Stimulated activated CD4-positive, alpha-beta T cell treated with anti-CD3 and anti-CD28 coated beads, Interleukin-2, amount 100 ng/mL, for 4 hours (primary cell): ENCODE measurements at regions not wholly inside any gene's neighbourhood (a gene's known extent, or its start where the extent isn't known, plus 50 kb on each side); places are given as distances from the start of the nearest gene placed in this dataset.

Experiments used
- DNase-seq: peaks from one replicate; pipeline ENCODE4 v3.0.0-alpha.2; 2020; ENCODE audit warnings: low read depth

DNA sequence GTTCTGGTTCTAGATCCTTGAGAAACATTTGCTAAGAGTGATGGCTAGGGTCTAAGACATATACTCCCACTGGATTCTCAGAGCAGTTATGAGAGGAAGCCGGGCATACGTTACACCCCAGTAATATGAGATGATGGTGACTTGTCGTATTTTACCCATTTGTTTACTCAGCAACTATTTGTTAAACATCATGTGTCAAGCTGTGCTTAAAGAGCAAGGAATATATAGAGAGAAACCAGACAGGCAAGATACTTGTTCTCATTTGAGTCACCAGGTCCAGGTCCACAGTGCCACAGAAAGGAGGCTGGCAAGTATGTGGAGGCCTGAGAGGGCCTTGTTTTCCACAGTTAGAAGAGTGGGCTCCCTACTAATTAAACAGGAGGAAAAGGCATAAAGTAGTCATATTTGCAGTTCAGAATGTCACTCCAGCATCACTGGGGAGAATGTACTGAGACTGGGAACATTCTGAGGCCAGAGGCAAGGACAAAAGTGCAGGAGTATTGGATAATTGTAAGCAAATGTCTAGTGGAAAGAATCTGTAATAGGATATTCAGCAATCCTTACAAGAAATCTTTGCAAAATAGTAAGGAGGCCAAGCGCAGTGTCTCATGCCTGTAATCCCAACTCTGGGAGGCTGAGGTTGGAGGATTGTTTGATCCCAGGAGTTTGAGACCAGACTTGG lies 142.2 kb downstream of the IRS2 start:
- DNase-seq: no peak

DNA sequence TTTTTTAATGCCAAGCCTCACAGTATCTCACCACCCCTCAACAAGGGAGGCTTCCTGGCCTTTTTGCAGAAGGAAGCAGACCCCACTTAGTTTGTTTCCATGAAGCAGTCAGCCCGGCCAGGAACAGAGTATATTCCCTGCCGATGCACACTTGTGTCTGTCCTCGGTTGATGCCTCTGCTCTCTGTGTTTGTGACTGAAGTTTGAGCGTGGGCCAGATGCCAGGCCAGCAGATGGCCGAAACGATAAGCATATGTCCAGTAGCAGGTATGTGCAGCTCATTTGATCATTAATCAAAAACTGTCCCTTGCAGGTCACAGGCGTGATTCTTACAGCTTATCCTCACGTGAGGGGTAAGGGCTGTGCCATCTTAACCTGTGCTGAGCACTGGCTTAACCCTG lies 144.0 kb downstream of the IRS2 start:
- DNase-seq: no peak

DNA sequence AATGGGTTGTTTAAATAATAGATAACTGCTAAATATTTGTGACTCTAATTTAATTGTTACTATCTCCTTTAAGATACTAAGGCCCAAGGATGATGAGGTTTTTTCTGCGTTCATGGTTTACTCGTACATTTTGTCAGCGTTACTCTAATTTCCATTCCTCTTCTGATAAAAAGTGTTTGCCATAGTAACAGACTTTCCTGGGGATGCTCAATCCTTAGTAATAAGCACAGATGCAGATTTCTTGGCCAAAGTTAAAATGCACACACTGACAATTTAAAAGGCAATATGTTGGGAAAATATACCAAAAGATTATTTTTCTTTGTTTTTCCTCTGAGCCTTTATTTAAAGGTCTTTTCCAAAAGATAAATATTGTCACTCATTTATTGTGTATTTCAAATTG lies 149.6 kb downstream of the IRS2 start:
- DNase-seq: no peak

DNA sequence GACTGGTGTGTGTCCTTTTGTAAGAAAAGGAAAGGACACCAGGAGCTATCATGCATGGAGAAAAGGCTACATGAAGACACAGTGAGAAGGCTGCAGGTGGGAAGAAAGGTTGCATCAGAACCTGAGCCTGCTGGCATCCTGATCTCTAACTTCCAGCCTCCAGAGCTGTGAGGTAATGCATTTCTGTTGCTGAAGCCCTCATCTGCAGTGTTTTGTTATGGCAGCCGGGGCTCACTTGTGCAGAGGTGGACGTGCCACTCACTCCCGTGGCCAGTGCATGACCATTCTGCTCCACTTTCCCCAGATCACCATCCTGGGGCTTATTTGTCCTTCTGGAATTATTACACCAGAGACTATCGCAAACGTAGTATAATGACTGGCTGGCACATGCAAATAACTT lies 155.3 kb downstream of the IRS2 start:
- no peak for DNase-seq

DNA sequence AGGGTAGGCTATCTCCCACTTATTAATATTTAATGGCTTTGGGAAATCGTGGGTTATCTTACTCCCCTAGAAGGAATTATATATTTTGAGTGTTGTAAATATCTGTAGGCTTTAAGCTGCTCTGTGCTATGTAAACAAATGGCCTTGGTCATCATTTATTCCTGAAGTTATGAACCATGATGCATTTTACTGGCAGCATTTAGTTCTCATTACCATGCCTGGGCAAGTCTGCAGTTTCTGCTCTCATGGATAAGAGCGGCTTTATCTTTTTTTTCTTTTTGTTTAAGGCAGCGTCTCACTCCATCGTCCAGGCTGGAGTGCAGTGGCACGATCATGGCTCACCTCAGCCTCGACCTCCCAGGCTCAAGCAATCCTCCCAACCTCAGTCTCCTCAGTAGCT lies 156.1 kb downstream of the IRS2 start:
- DNase-seq: no peak

DNA sequence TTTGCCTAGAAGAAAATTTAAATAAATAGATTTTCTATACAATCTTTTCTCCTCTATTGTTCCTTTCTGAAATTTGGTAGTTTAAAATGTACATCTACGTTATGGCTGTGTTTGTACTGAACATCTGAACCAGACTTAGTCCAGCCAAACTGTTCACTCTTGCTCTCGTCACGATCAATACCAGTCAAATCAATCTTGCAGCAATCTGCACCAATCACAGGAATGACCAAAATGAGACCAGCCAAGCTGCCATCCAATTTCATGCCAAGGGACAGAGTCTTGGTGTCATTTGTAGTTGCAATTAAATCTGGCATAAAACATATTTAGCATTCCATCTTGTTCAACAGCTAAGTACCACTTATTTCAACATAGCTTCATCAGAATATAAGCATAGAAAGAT lies 156.6 kb downstream of the IRS2 start:
- DNase-seq: no peak

DNA sequence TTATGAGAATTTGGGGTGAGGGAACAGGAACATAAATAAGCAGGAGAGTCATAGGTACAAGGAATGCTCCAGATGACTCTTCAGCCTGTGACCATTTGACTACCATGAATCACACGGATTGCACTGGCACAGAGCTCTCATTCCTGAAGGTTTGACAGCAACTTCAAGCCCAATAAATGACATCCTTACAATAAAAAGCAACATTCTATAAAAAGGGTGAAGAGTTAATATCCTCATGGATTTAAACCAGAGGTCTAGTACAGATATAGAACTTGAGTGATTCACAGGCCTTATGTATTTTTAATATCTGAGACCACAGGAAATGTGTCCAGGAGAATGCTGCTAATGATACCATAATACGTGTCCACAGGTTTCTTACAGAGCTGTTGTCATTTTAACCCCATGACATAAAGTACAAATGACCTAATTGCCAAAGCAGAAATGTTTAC lies 158.1 kb downstream of the IRS2 start:
- DNase-seq: no peak

DNA sequence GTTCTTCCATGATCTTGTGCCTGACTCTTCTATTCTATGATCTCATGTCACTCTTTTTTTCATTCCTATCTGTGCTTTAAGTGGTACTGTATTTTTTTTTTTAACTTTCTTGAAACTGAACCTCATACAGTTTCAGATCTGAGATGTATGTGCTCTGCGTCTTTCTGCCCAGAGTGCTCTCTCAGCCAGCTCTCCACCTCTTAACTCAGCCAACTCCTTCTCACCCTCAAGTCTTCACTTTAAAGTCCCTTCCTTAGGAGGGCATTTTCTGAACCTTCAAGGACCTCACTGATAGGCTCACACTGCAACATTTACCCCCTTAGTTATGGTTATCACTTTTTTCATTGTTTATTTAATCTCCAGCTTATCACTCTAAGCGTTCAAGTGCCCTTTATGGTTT lies 158.7 kb downstream of the IRS2 start:
- no peak for DNase-seq

DNA sequence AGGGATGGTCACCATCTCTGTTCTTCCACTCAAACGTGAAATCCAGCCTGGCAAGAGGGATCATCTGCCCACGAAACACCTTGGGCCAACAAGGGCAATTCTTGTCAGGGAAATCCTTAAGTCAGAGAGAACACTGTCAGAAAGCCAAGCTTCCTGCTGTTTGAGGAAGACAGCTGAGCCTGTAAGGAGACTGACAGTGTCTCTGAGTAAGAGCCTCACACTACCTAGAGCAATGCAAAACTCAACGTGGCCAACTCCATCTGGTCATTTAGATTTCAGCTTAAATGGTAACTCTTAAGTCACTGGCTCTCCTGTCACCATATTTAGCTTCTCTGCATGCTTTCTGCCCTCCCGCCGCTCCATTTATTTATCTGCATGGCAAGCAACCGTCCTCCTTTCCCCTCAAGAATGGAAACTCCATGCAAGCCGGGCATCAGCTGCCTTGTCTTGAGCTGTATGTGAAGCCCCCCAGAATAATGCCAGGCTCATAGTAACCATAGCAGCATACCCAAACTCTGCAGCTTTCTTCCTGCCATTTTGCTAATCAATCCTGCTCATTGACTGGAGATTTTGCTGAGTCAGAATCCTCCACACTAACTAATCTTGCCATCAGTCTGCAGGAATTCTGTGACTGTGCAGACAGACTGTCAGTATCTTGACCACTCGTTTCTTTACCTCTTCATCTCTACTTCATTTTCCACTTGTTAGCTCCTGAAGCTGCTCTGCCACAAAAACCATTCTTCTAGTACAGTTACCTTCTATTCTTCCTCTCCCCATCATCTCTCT lies 159.8 kb downstream of the IRS2 start:
- no peak for DNase-seq

DNA sequence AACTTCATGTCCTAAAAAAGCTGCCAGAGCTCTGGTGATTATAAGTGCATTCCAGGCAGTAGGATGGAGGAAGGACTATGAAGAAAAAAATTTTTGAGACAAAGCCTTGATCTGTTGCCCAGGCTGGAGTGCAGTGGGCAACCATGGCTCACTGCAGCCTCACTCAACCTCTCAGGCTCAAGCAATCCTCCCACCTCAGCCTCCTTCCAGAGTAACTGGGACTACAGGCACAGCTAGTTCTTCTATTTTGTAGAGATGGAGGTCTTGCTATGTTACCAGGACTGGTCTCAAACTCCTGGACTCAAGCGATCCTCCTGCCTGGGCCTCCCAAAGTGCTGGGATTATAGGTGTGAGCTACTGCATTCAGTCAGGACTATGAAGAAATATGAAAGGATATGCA lies 161.2 kb downstream of the IRS2 start:
- DNase-seq: no peak

DNA sequence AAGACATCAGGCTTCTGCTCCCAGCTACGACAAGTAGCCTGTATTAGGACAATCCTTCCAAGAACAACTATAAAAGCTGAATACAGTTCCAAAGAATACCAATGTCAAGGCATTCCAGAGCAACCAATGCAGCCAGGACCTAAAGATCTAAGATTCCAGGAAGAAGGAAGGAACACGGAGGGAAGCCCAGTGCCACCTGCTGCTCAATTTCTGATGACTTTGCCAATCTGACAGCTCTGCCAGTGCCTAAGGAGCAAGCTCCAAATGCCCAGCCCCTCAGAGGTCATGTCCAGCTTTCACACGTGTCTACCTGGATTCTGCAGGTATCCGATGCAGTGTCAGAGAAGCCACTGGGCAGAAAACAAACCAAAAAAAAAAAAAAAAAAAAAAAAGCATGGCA lies 164.4 kb downstream of the IRS2 start:
- no peak for DNase-seq

DNA sequence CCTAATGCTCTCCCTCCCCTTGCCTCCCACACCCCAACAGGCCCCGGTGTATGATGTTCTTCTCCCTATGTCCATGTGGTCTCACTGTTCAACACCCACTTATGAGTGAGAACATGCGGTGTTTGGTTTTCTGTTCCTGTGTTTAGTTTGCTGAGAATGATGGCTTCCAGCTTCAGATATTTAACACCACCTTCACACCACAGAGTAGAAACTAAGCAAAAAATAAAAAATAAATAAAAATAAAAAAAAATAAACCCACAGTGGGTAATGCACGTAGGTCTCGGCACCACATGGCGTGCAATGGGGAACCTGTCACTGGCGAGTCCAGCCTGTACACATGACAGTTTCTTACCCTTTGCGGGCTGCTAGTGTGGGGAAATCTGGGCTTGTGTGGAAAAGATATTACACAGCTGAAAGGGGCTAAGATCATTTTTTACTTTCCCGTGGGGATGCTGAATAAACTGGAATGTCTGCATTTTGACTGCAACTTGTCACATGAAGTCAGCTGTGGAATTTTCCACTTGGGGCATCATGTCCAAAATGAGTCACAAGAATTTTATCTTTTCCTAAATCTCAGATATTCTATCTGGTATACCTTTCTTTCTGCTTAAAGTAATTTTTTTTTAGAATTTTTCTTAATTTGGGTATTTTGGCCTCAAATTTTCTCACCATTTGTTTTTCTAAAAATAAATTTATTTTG lies 170.5 kb downstream of the IRS2 start:
- no peak for DNase-seq

DNA sequence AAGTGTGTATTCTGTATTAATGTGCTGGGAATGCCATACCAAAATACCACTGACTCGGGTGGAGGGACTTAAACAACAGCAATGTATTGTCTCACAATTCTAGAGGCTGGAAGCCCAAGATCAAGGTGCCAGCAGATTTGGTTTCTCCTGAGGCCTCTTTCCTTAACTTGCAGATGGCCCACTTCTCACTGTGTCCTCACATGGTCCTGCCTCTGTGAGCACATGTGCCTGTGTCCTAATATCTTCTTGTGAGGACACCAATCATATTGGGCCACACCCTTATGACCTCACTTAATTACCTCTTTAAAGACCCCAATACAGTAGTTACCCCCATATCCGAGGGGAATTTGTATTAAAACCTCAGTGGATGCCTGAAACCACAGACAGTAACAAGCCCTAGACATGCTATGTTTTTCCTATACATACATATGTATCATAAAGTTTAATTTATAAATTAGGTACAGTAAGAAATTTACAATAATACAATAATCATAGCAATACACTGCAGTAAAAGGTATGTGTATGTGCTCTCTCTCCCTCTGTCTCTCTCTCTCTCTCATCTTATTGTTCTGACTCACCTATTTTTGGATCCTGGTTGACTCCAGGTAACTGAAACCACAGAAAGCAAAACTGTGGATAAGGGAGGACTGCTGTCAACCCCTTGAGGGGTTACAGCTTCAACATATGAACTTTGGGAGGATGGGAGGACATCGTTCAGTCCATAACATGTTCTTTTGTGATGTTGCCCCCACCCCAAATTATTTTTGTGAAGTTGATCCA lies 174.3 kb downstream of the IRS2 start:
- no peak for DNase-seq

DNA sequence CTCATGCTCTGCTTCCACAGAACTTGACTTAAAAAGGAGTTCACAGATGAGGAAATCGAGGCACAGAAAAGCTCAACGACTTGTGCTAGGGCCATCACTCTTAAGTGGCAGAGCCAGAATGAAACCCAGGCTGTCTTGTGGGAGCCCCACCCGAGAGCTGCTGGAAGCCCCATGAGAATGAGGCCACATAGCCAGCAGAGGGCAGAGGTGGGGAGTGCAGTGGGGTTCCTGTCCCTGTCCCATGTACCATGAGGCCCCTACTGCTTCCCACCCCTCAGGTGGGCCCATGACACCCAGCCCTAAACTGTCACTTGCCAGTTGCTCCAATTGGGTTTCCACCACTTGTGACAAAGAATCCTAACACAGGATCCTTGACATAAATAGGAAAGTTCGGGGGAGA lies 175.9 kb downstream of the IRS2 start:
- peak; percentile 3 for DNase-seq

DNA sequence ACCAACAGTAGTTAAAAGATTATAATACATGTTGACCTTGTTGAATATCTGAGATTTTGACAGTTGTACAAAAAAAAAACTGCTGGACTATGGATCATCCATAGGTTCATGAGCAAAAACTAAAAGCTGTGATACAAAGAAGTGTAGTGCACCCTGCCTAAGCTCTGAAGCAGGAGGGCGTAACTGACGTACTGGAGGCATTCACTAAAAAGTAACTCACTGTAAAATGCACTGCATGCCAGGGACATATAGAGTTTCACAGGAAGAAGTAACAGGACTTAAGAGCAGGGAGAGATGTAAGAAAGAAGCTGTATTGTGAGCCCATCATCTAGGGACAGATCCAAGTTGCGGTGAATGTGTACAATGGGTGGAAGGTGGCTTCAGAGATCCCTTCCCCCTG lies 177.9 kb downstream of the IRS2 start:
- no peak for DNase-seq

DNA sequence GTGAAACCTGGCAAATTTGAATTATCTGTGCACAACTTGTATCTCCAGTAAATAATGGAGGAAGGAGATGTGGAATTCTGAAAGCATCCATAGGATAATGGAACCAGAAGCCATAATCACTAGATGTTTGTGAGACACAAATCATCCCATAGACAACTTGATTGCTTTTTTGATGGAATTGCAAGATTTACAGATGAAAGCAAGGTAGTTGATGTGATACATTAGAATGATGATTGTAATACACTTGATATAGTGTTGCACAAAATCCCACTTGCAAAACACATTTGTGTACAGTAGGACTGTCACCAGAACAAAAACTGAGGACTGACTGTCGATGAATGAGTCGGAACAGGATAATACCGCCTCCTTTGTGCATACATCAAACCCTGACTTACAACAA lies 178.3 kb downstream of the IRS2 start:
- no peak for DNase-seq

DNA sequence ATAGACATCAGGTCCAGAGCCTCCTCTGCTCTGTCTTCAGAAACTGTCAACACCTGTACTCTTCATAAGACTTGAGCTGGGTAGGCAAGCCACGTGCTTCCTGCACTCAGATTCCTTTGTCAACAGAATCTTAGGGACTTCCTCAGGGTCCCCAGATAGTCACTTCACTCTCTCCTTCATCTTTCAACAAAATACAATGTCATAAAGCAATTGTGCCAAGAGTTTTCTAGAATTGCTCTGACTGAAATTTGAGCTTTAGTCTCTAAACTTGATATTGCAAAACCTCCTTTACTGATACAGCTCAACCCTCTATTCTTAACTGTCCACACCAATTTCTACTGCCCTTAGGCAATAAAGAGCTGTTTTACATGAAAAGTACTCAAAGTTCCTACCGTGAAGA lies 179.9 kb downstream of the IRS2 start:
- DNase-seq: no peak

DNA sequence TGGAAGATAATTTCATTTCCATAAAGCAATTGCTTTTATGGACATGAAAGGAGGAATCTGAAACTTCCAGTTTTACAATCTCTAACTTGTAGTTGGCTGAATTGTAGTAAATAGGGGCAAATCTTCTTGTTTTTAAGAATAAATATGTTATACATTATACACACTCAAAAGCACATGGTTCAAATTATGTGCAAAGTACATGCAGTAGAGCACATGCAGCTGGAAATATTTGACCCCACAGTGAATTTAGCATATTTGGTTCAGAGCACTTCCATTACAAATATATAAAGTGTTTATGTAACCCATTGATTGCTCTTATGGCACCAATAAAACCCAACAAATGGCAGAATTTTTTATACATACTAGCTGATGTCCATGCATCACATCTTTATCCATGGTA lies 180.5 kb downstream of the IRS2 start:
- DNase-seq: no peak

DNA sequence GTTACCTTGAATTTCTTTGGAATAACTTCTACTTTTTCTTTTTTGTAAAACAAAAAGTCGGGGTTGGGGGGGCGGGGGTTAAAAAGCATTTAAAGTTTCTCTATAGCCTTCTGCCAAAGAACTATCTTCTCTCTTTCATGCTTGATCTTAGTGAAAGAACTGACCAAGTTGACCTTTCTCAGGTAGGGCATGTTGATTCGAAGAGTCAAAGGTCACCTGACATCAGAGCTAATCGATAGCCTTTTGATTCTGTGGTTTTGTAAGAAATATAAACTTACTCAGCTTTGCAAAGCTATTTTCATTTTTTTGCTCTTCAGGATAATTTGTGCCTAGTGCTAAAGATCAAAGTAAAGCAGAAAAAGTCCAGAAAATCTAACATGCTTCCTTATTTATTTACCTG lies 181.5 kb downstream of the IRS2 start:
- DNase-seq: no peak

DNA sequence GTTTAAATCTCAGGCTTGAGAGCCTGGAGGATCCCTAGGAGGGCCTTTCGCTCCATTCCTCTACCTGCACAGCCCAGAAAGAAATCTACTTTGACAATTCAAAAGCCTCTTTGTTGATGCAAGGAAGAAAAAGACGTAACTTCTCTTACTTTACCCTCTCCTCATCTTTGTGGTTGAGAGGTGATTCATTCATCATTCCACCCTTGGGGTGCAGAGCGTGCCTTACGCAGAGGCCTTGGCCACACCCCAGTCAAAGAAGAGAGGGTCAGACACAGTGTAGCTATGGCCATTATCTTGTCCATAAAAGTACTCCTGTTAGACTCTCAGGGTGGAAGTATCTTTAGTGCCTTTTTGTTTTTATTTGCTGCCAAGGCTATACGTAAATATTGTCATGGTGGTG lies 184.0 kb downstream of the IRS2 start:
- no peak for DNase-seq

DNA sequence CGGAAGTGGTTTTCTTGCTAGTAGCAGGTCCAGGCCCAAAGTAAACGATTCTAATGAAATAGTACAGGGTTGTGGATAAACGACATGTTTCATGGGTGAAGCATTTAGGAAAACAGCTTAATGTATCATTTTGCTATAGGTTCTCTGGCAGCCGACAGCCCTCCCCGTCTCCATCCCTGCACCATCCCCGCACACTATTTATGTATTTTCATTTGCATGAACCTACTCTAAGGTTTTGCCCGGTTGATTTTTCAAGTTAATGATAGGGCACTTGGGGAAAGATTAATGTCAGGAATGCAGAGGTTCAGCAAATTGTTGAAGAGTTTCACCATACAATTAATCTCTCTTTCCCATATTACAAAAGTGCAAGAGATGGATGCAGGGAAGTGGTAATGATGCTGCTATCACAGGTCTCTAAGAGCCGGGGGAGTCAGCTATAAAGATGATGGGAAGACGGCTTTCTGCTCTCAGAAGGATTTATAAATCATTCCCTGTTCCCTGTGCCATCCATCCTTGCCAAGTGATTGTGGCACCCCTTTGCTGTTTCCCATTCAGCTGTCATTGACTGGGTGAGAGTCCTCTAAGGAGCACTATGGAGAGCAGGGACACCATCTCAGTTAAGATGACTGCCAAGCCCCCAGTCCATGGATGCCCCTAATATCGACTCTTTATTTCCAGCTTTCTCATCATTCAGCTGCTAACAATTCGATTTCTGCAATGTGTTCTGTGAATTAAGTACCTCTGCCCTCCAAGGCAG lies 186.3 kb downstream of the IRS2 start:
- DNase-seq: no peak

DNA sequence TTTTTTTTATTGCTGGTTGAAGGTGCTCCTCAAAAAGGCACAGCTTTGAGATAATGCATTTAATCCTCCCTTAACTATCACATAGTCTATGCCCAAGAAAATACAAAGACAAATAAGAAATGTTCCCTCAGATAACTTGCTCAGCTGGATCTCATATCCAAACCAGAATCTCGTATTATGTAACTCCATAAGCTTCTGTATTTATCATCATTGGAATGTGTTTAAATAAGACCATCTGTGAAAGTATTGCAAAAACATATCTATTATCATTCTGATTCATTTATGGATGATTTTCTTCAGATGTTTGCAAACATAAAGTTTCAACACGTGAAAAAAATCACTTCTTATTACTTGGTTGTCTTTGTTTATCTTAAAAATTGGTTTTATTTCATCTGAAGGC lies 190.9 kb downstream of the IRS2 start:
- DNase-seq: no peak
